AG09319 (cell line): ENCODE measurements at regions not wholly inside any gene's neighbourhood (a gene's known extent, or its start where the extent isn't known, plus 50 kb on each side); places are given as distances from the start of the nearest gene placed in this dataset.

ENCODE experiments used
- DNase-seq: peaks from one replicate; pipeline ENCODE4 v3.0.0-alpha.2; 2010; ENCODE audit warnings: low read depth; ENCODE audit errors: extremely low read depth
- TF ChIP-seq, protein P1 (sequence below): IDR thresholded peaks from 2 replicates; pipeline ENCODE4 v1.5.1; 2011; ENCODE audit warnings: low read depth, mild to moderate bottlenecking, inconsistent platforms, low read length, moderate library complexity

DNA sequence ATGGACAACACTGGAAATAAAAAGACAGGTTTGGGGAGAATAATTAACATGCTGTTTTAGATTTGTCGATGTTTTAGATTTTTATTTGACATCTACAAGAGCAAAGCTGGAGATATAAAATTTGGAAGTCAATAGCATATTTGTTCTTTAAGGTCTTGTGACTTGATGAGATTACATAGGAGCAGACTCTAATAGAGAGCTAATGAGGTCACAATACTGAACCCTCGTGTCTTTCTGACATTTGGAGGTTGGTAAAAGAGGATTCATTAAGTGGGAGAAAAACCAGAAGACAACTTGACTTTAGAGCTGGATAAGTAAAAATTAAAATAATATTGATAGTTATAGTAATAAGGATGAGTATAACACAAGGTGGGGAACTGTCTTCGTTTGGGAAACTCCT, 322.7 kb upstream of the SEMA6A start:
- no peak for DNase-seq
- TF ChIP-seq, protein P1, sequence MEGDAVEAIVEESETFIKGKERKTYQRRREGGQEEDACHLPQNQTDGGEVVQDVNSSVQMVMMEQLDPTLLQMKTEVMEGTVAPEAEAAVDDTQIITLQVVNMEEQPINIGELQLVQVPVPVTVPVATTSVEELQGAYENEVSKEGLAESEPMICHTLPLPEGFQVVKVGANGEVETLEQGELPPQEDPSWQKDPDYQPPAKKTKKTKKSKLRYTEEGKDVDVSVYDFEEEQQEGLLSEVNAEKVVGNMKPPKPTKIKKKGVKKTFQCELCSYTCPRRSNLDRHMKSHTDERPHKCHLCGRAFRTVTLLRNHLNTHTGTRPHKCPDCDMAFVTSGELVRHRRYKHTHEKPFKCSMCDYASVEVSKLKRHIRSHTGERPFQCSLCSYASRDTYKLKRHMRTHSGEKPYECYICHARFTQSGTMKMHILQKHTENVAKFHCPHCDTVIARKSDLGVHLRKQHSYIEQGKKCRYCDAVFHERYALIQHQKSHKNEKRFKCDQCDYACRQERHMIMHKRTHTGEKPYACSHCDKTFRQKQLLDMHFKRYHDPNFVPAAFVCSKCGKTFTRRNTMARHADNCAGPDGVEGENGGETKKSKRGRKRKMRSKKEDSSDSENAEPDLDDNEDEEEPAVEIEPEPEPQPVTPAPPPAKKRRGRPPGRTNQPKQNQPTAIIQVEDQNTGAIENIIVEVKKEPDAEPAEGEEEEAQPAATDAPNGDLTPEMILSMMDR: no peak

DNA sequence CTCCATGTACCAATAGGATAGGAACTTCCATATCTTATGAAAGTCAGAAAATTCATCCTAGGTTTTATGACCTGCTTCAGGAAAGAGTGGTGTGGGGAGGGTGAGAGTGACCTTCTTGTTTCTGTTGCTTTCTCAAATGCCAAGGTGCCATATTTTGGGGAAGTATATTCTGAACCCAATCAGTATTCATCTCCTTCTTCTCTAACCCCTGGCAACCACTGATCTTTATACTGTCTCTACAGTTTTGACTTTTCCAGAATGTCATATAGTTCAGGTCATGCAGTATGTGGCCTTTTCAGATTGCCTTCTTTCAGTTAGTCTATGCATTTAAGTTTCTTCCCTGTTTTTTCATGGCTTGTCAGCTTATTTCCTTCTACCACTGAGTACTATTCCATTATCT, 321.4 kb upstream of the SEMA6A start:
- TF ChIP-seq, protein P1: no peak
- no peak for DNase-seq

DNA sequence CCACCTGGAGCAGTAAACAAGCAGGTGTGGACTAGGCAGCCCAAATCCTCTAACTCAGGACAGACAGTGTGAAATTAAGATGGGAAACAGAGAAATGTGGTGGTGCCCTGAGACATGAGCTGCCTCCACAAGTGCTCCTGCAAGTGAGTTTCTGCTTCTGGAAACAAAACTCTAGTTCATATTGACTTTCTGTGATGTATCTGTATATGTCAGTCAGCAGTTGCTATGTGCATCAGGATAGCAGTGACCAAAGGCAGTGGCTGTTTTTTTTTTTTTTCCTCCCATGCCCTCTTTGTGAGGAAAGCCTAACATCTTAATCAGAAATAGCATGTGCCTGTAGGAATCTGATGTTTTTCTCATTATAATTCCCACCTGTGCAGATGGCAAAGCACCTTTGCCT, 318.4 kb upstream of the SEMA6A start:
- DNase-seq: no peak
- TF ChIP-seq, protein P1: no peak

DNA sequence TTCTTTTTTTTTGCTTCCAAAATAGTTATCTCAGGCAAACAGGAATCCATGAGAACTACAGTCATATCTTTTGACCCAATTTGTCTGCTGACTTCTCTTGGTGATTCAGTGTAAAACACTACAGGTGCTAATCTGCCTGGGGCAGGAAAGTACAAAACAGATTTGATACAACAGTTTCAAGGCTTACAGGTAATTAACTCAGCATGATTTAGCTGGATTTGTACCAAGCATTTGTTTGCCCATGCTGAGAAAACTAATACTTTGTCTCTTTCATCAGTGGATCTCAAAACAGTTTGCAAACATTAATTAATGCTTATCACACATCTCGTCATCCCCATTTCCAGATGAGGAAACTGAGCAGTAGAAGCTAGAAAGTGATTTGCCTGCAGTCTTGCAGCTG, 312.5 kb upstream of the SEMA6A start:
- TF ChIP-seq, protein P1: no peak
- no peak for DNase-seq

DNA sequence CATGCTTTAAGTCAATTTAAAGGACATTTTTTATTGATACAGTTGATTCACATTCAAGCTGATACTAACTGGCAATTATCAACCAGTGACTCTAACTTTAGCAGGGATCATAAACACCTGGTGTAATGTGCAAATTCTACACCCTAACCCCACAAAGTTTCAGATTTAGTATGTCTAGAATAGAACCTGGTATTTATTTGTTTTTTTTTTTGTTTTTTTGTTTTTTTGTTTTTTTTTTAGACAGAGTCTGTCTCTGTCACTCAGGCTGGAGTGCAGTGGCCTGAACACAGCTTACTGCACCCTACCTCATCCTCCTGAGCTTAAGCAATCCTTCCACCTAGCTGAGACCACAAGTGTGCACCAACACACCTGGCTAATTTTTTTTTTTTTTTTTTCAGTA, 311.2 kb upstream of the SEMA6A start:
- TF ChIP-seq, protein P1: no peak
- no peak for DNase-seq

DNA sequence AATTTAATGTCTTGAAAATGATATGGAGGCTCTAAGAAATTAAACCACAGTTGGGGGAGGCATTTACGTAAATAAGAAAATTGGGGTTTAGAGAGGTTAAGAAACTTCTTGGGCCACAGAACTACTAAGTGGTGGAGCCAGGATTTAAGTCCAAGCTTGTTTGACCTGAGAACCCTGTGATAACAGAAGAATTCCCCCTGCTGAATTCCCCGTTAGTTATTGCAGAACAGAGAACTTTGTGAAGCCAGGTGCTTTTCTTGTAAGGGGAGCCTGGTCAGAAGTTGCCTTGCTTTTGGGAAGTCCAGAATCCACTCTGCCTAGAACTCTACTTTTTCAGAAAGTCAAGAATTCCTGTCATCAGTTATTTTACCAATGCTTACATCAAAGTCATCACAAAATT, 309.3 kb upstream of the SEMA6A start:
- DNase-seq: no peak
- TF ChIP-seq, protein P1: no peak

DNA sequence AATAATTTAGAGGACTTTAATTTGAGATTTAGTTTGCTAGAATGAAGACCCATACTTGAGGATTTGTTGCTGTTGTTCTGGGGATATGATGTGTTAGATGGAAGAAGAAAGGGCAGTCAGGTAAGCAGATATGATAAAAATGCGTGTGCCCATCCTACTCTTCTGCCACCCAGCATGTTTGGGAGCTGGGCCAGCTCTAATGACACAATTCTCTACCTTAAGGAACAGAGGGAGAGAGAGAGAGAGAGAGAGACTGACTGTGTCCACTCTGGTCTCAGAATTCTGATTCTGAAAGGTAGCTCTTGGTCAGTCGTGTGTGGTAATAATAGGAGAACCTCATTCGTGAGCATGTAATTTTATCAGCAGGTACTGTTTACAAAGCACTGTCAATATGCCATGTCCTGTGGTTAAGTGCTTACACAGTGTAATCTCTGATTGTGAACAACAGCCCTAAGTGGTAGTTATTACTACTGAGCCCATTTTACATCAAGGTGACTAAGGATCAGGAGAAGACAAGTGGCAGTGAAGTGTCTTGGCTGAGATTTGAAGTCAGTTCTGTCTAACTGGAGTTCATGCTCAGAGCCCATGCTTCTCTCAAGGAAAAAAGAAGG, 307.4 kb upstream of the SEMA6A start:
- no peak for DNase-seq
- TF ChIP-seq, protein P1: no peak
